Thymus (tissue), 11 donors: ENCODE measurements at regions not wholly inside any gene's neighbourhood (a gene's known extent, or its start where the extent isn't known, plus 50 kb on each side); places are given as distances from the start of the nearest gene placed in this dataset.

ENCODE experiments used
- DNase-seq, 9 donors: peaks; one replicate each; pipeline ENCODE4 v3.0.0-alpha.2; 2013; ENCODE audit warnings: low spot score in 9 of 9, low read depth in 6 of 9, missing footprints in 1 of 9
- H3K27ac ChIP-seq, 2 donors: one replicate each; pipeline ENCODE4 v1.5.1; 2013; ENCODE audit warnings: control low read depth in 1 of 2, low read depth in 1 of 2, low read length in 1 of 2, mild to moderate bottlenecking in 1 of 2, moderate library complexity in 1 of 2
- H3K27me3 ChIP-seq, 2 donors: one replicate each; pipeline ENCODE4 v1.5.1; 2013; ENCODE audit warnings: low read length in 1 of 2; ENCODE audit not compliant: control insufficient read depth in 2 of 2, insufficient read depth in 1 of 2
- H3K36me3 ChIP-seq, 2 donors: one replicate each; pipeline ENCODE4 v1.5.1; 2013; ENCODE audit warnings: low read length in 1 of 2, mild to moderate bottlenecking in 1 of 2, moderate library complexity in 1 of 2; ENCODE audit not compliant: control insufficient read depth in 2 of 2, insufficient read depth in 2 of 2
- H3K4me1 ChIP-seq, 2 donors: one replicate each; pipeline ENCODE4 v1.5.1; 2013; ENCODE audit warnings: low read length in 2 of 2; ENCODE audit not compliant: control insufficient read depth in 2 of 2, insufficient read depth in 2 of 2
- H3K4me3 ChIP-seq, 2 donors: one replicate each; pipeline ENCODE4 v1.5.1; 2013; ENCODE audit warnings: low read length in 2 of 2, control low read depth in 1 of 2, mild to moderate bottlenecking in 1 of 2
- H3K9me3 ChIP-seq, 2 donors: one replicate each; pipeline ENCODE4 v1.5.1; 2013; ENCODE audit warnings: low read length in 1 of 2, mild to moderate bottlenecking in 1 of 2; ENCODE audit not compliant: control insufficient read depth in 2 of 2, insufficient read depth in 1 of 2
- WGBS: extraction: QIAGEN DNeasy Blood & Tissue Kit; methylation state at CpG from one replicate; pipeline ENCODE4 v1.1.7; 2013; 5-methylcytosine and 5-hydroxymethylcytosine counted together
- donor health status: healthy.

DNA sequence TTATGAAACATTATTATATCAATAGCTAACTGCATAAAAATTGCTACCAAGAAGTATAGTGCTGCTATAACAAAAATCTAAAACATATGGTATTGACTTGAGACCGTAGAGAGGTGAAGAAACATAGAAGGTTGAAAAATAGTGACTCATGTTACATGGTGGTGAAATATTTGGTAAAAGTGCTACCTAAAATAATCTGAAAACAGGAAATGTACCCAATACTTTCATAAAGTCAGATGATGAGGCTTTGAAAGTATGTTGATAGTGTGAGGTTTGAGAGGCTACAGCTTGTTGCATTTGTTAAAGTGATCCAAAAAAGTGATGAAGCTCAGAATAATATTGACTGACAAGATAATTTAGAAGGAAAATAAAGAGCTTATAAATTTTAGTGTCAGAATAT is 718.7 kb upstream of the SLC8A1 start:
- no peaks in the 10 kb centered on the region for H3K4me1 ChIP-seq
- H3K27me3 ChIP-seq, result no peaks in the 10 kb centered on the region
- H3K27ac ChIP-seq, result no peak overlapping the region
- no peaks in the 10 kb centered on the region for H3K9me3 ChIP-seq
- DNase-seq, result no peak
- no peak overlapping the region for H3K4me3 ChIP-seq
- no peaks in the 10 kb centered on the region for H3K36me3 ChIP-seq
- WGBS, result 100% methylated on average over 1 of the region's 1 CpG

DNA sequence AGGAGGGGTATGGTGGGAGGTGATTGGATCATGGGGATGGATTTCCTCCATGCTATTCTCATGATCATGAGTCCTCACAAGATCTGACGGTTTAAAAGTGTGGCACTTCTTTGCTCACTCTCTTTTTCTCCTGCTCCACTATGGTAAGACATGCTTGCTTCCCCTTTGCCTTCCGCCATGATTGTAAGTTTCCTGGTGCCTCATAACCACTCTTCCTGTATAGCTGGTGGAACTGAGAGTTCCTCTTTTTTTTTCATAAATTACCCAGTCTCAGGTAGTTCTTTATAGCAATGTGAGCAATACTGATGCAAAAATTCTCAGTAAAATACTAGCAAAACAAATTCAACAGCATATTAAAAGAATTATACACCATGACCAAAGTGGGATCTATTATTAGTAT is 728.5 kb upstream of the SLC8A1 start:
- Histone ChIP-seq H3K4me3 (no peak overlapping the region), H3K27me3 (no peaks in the 10 kb centered on the region), H3K4me1 (no peaks in the 10 kb centered on the region), H3K36me3 (no peaks in the 10 kb centered on the region), H3K9me3 (no peaks in the 10 kb centered on the region), H3K27ac (no peak overlapping the region)
- DNase-seq, result no peak
- WGBS, result 52% methylated on average over 2 of the region's 2 CpGs

DNA sequence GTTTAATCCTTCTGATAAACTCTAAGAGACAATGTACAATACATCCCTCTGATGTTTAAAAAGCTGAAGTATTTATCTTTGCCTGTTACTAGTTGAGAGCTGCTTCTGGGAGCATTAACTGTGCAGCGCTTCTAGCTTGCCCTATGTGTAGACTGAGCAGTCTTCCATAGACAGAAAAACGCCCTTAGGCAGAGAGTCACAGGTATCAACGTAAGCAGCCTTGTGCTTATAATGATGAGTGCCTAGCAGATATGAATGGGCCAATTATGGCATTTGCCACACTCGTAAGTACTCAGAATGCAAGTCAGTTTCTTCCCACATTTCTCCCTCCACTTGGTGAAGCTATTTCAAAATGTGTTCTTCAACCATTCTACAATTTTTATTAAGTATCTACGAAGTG is 731.1 kb upstream of the SLC8A1 start:
- Histone ChIP-seq H3K4me1 (no peaks in the 10 kb centered on the region), H3K9me3 (no peaks in the 10 kb centered on the region), H3K27ac (no peak overlapping the region), H3K4me3 (no peak overlapping the region), H3K27me3 (no peaks in the 10 kb centered on the region), H3K36me3 (no peaks in the 10 kb centered on the region)
- WGBS, result 97% methylated on average over 5 of the region's 5 CpGs
- DNase-seq, result no peak

DNA sequence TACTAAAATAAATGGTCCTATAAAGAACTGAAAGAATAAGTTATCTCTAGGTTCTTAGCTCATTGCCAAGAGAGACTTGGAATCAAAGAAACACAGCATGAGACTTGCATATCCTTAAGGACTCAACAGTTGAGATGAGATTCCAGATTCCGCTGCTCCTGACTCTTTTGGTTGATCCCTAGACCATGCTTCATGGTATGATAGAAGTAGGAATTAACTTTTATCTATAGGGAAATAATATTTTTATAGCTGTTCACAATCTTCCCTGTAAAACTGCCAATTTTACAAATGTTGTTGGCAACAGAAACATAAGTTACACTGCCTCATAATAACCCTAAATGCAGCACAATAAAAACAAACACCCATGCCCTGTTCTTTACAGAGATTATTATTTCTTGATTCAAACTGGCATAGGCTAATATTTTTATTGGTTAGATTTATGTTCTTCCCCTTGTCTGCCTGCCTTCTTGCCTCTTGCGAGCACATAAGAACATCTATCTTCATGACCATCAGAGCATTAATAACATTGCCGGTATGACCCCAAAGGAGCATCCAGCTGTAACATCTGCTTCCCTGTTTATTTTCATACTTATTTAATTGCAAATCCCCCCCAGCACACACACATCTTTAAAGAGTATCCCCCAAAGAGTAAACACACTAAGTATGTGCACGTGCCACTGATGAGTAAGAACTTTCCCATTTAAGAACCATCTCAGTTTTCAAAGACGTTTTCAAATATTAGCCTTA is 735.7 kb upstream of the SLC8A1 start:
- no peaks in the 10 kb centered on the region for H3K27me3 ChIP-seq
- no peak overlapping the region for H3K4me3 ChIP-seq
- no peaks in the 10 kb centered on the region for H3K36me3 ChIP-seq
- no peak for DNase-seq
- 96% methylated on average over 5 of the region's 5 CpGs for whole genome bisulfite sequencing
- no peaks in the 10 kb centered on the region for H3K4me1 ChIP-seq
- no peak overlapping the region for H3K27ac ChIP-seq
- H3K9me3 ChIP-seq, result no peaks in the 10 kb centered on the region

DNA sequence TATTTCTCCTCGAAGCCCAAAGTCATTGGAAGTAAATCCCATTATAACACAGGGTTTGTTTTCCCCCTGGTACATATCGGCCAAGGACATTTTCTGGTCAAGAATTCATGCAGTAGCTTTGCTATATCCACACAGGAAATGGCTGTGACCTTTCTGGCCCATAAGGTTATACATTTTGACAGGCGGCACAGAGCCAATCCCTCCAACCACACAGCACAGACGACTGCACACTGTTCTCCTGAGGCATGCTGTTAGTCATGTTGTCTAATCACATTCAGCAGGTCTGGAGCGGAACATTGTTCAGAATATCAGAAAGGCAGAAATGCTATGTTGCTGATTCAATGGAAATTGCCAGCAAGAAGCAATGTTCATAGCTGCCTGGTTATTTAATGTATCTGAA is 742.3 kb upstream of the SLC8A1 start:
- Histone ChIP-seq H3K36me3 (no peaks in the 10 kb centered on the region), H3K27ac (no peak overlapping the region), H3K9me3 (no peaks in the 10 kb centered on the region), H3K4me3 (no peak overlapping the region), H3K4me1 (no peaks in the 10 kb centered on the region), H3K27me3 (no peaks in the 10 kb centered on the region)
- no peak for DNase-seq
- WGBS, result 96% methylated on average over 5 of the region's 5 CpGs

DNA sequence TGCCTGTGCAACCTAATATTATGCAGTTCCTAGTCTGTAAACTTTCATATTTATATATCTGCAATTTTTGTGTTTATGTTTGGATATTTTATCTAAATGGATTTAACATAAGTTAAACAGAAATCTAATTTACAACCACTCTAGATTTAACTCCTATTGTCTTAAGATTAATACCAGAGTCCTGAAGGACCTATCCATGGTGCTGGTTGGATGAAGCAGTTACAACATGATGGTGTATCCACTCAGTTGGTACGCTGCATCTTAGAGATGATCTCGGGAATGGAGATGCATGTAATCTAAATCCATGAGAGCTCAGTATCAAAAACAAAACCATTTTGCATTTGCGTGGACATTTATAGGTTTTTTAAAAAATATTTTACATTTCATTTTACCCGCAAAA is 745.9 kb upstream of the SLC8A1 start:
- Histone ChIP-seq H3K36me3 (no peaks in the 10 kb centered on the region), H3K4me1 (no peaks in the 10 kb centered on the region), H3K27me3 (no peaks in the 10 kb centered on the region), H3K9me3 (no peaks in the 10 kb centered on the region), H3K4me3 (no peak overlapping the region), H3K27ac (no peak overlapping the region)
- 97% methylated on average over 4 of the region's 4 CpGs for WGBS
- DNase-seq, result no peak

DNA sequence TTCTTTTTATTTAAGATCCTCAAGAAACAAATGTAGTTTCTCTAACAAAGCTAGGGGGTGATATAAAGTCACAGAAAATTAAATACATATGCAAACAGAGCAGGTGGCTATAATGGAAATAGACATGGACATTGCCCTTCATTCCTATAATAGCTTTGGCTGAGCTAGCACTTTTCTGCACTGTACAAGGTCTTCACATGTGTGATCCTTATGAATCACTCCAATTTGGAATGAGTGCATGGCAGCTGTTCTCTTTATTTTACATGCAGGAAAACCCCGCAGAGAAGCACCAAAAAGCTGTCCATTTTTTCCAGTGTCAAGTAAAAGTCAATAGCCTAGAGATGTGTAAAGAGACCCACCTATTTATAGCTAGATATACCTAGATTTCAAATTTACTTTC is 747.4 kb upstream of the SLC8A1 start:
- Histone ChIP-seq H3K4me1 (no peaks in the 10 kb centered on the region), H3K4me3 (no peak overlapping the region), H3K9me3 (no peaks in the 10 kb centered on the region), H3K36me3 (no peaks in the 10 kb centered on the region), H3K27ac (no peak overlapping the region), H3K27me3 (no peaks in the 10 kb centered on the region)
- WGBS, result 95% methylated on average over 1 of the region's 1 CpG
- DNase-seq, result no peak

DNA sequence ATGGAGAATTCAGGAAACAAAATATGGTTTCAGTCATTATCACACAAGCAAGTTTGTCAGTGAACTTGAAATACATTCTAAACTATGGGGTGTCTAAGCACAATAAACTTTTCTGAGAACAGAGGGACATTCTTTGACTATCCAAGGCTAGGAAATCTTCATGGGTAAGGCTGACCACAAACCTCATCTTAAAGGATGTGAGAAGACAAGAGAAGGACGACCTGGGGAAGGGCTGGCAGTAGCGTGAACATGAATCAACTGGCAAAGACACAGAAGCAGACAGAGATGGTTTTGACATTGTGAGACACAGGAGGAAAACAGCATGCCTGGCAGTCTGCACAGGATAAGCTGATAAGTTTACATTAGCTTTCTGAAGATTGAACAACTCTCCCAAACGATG is 752.4 kb upstream of the SLC8A1 start:
- H3K4me1 ChIP-seq, result no peaks in the 10 kb centered on the region
- no peaks in the 10 kb centered on the region for H3K9me3 ChIP-seq
- 47% methylated on average over 3 of the region's 3 CpGs for WGBS
- no peaks in the 10 kb centered on the region for H3K36me3 ChIP-seq
- H3K4me3 ChIP-seq, result no peak overlapping the region
- DNase-seq, result no peak
- H3K27me3 ChIP-seq, result no peaks in the 10 kb centered on the region
- H3K27ac ChIP-seq, result no peak overlapping the region

DNA sequence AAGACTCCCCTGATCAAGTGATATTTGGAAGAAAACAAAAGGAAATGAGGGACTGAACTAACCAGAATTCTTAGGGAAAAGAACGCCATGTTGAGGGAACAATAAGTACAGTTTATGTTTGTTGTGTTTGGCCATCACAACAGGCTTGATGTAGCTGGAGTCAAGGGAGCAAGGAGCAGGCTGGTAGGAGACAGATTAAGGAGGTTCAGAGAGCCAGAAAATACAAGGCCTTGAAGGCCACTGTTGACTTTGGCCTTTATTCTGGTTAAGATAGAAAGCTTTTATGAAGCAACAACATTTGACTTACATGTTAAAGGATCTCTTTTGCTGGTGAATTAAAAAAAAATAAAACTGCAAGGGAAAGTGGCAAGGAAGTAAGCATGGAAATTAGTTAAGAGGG is 754.1 kb upstream of the SLC8A1 start:
- Histone ChIP-seq H3K27ac (no peak overlapping the region), H3K9me3 (no peaks in the 10 kb centered on the region), H3K36me3 (no peaks in the 10 kb centered on the region), H3K4me3 (no peak overlapping the region), H3K4me1 (no peaks in the 10 kb centered on the region), H3K27me3 (no peaks in the 10 kb centered on the region)
- no peak for DNase-seq
- 97% methylated on average over 1 of the region's 1 CpG for WGBS

DNA sequence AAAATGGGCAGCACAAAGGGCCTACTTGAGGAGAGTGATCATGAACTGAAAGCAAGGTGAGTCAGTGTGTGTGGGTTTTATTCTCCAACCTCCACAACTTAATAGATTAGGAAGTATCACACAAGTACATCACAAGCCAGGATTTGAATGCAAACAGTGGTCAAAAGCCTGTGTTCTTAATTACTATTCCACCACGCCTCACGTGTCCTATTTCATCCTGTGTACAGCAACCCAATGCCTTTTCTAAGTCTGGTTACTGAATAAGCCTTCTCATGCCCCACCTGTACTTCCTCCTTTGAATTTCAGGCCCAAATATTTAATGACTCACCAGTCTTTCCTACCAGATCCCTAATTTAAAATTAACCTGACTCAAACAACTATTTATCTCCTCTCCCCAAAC is 755.7 kb upstream of the SLC8A1 start:
- Histone ChIP-seq H3K9me3 (no peaks in the 10 kb centered on the region), H3K27ac (no peak overlapping the region), H3K4me3 (no peak overlapping the region), H3K27me3 (no peaks in the 10 kb centered on the region), H3K36me3 (no peaks in the 10 kb centered on the region), H3K4me1 (no peaks in the 10 kb centered on the region)
- 85% methylated on average over 2 of the region's 2 CpGs for WGBS
- no peak for DNase-seq
